Loucy (cell line): ENCODE measurements at regions not wholly inside any gene's neighbourhood (a gene's known extent, or its start where the extent isn't known, plus 50 kb on each side); places are given as distances from the start of the nearest gene placed in this dataset.

Experiments
- EZH2phosphoT487 ChIP-seq: fragments of 200-600 bp; IDR thresholded peaks from 2 replicates; pipeline ENCODE4 v1.6.1; 2018; ENCODE audit warnings: antibody characterized with exemption, mild to moderate bottlenecking, moderate library complexity, borderline replicate concordance
- TF ChIP-seq, protein P1 (sequence below): fragments of 200-600 bp; sonication (generic); conservative IDR thresholded peaks from 2 replicates; pipeline ENCODE4 v1.5.1; 2014; ENCODE audit warnings: mild to moderate bottlenecking, antibody characterized with exemption, low read length

- TF ChIP-seq, protein P1, sequence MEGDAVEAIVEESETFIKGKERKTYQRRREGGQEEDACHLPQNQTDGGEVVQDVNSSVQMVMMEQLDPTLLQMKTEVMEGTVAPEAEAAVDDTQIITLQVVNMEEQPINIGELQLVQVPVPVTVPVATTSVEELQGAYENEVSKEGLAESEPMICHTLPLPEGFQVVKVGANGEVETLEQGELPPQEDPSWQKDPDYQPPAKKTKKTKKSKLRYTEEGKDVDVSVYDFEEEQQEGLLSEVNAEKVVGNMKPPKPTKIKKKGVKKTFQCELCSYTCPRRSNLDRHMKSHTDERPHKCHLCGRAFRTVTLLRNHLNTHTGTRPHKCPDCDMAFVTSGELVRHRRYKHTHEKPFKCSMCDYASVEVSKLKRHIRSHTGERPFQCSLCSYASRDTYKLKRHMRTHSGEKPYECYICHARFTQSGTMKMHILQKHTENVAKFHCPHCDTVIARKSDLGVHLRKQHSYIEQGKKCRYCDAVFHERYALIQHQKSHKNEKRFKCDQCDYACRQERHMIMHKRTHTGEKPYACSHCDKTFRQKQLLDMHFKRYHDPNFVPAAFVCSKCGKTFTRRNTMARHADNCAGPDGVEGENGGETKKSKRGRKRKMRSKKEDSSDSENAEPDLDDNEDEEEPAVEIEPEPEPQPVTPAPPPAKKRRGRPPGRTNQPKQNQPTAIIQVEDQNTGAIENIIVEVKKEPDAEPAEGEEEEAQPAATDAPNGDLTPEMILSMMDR, result no peak
- no peak for TF ChIP-seq EZH2phosphoT487
Measured at GRCh38 chr5:104564530-104564929, 1001.9 kb upstream of the NUDT12 start.
